ENCODE measurements at regions not wholly inside any gene's neighbourhood (a gene's known extent, or its start where the extent isn't known, plus 50 kb on each side); places are given as distances from the start of the nearest gene placed in this dataset.
"Not testable (repeated sequence)": the region's sequence is repeated elsewhere in the genome, so short reads cannot be mapped to it uniquely, and the experiment has no call there.

DNA sequence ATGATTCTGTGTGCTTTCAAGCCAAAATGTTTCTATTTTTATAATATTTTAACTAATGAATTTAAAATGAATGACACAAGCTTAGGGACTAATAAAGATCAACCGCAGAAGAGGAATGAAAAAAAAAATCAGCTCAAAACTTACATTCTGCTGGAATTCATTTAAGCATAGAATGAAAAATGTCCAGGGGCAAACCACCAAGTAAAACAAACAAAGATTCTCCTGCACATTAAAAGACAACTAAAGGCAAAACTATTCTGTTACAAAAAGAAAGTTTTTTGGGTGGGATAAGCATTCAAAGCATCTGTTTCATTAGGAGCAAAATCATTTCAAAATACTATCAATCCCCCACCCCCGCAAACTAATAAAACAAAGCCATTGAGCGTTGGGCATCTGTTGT lies 99.3 kb upstream of the SOX11 start:
- no peak for DNase-seq

DNA sequence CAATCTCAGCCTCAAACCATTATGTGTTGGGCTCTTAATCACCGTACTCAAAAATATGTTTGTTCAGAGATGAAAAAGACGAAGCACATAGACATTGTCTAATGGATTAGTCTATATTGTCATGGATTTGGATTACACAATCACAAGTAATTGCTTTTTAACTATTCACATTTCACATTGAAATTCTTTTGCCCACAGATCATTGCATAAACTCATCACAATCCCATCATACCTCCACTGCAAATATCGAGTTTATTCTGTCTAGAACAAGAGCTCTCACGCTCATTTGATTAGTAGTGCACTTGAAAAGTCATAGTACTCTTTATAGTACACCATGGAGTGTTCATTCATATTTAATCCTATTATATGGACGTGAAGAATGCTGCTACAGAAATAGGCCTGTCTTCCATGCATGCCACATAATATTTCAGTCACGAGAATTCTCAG lies 97.9 kb upstream of the SOX11 start:
- DNase-seq, result no peak

DNA sequence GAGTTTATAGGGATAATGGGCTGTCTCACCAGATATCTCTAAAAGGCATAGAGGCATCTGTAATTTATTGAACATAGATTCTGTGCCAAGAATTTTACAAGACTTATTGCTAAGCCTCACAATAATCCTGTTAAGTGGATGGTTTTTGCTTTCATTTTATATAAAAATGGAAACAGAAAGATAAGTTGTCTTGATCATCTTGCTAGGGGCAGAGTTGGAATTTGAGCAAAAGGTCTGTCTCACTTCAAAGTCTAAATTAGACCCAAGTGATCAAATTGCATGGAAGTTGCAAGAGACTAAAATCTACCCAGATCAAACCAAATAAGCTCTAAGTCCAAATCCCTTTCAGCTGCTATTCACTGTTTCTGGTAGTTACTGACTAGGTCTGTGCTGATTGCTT lies 95.3 kb upstream of the SOX11 start:
- DNase-seq, result no peak

DNA sequence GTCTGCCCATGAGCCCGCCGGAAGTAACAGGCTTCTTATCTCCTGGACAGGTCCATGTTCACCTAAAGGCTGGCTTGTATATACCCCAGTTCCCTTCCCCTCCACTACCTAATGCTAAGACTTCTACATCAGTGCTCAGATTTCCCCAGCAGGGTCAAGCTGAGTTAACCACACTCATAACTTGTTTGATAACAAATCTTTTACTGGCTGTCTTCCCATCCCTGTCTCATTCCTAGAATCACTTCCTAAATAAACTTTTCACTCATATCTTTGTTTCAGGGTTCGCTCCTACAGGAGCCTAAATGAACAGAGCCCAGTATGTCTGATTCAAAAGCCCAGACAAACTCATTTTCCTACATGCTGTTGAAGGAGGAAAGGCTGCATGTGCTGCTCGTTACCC lies 94.0 kb upstream of the SOX11 start:
- DNase-seq, result no peak

DNA sequence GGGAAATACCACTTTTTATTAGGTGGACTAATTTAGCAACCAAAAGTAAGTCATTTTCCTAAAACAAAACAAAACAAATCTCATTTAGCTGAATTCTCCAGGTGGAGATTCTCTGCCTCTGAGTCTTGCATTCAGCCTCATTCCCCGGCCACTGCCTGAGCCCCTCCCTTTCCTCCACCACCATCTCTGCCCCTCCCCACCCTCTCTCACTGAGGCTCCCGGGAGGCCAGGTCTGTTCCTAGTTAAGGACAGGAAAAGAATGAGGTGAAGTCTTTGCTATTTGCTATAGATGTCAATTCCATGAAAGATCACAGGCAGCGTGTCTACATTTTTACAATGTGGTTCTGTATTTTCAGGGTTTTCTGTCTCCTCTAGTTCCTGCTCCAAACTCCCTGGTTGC lies 83.0 kb upstream of the SOX11 start:
- DNase-seq, result no peak

DNA sequence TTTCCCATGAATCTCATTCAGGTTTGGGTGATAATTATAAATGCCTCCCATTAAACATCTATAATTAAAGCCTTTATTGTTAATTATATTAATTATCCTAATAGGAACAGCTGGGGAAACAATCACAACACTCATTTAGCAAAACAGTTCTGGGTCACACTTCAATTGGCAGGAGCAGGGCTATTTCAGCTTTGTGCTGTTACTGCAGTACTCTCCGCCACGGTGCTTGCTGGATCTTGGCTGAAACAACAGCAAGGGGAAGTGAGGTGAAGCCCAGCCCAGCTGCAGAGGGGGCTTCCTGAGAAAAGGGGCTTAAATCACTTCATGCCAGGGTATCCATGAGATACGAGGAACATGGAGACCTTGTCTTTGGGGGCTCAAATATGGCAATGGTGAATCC lies 79.5 kb upstream of the SOX11 start:
- DNase-seq, result no peak

DNA sequence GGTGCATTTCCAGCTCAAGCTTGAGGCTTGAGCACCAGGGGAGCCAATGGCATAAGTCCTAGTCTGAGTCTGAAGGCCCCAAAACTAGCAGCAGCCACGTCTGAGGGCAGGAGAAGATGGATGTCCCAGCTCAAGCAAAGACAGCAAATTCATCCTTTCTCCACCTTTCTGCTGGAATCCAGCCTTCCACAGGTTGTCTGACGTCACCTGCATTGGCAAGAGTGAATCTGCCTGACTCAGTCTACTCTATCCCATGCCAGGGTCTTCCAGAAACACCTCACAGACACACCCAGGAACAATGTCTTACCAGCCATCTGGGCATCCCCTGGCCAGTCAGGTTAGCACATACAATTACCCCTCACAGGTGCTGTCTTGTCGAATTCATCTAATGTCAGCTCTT lies 76.2 kb upstream of the SOX11 start:
- no peak for DNase-seq

DNA sequence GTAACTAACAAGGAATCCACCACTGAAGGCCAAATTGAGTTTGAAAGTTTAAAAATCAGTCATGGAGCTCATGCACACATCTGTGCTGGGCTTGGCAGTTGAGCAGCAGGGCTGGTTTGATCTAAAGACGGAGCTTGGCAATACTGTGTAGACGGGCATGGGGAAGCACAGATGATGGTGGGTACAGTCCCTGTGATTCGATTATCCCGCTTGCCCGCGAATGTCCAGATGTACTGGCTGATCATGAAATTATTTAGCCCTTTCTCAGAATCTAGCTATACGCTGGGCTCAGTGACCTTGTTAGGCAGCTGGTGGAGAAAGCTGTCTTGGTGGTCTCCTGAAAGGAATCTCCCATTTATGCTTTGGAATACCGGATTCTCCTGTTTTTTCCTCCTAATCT lies 74.8 kb upstream of the SOX11 start:
- DNase-seq, result no peak

DNA sequence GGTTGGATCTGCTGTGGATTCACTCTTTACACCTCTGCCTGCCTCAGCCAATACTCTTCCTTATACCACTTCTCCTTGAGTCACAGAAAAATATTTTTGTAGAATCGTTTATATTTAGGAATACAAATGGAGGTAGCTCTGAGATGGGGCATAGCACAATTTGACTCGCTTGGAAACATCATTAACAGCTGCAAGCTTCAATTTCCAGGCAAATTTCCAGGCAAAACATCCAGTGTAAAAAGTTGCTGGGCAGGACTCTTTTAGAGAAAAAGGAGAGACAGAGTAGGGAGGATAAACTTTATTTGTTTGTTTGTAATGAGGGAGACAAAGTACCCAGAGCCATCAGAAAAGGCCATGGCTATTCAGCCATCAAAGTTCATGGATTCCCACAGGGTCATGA lies 74.4 kb upstream of the SOX11 start:
- no peak for DNase-seq

DNA sequence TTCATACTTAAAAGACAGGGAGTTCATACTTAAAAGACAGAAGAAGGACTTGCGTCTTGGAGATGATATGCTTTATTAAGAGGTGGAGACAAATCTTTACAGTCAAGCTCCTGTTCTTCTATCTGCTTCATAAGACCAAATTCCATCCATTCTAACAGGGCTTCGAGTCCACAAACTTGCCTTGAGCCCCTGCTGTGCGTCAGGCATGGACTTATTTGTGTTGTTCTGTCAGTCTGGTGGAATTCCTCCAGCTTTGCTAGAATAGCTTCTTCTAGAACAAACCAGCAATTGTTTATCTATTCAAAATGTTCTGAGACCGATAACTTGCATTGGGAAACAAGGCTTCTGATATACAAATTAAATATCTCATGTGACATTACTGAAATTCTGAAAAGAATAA lies 73.9 kb upstream of the SOX11 start:
- no peak for DNase-seq

DNA sequence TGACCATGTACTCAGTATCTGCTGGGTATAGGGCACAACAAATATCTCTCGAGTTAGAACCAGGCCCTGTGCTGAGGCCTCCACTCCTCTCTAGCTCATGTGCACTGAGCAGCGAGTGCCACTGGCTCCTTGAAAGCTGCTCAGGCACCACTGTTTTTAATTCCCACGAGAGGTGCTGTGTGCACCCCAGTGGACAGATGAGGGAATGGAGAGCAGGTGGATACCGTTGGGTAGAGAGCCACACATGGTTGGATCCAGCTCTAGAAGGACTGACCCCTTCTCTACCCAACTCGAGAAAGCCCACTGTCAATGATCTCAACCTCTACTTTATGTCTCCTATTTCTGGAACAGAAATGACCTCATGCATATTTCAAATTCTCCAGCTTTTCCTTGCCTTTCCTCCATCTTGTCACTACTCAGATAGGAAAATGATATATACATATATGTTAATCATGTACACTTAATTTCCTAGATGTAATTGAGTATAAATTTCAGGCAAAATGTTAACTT lies 66.6 kb upstream of the SOX11 start:
- not testable (repeated sequence) for DNase-seq

DNA sequence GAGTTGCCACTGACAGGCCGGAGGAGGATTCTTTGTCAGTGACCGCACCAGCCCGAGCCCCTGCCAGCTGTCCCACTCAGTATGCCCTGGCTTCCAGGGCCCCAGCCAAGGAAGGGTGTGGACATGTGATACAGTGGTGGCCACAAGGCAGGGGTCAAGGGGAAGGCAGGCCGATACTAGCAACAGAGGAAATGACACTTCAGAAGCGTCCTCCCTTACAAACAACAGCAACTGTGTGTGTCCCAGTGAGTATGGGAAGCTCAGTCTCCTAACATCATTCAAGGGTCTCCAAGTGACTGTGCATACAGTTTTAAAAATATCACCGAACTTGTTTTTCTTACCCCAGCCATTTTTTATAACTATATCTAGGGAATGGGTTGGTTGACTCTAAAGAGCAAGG lies 63.7 kb upstream of the SOX11 start:
- not testable (repeated sequence) for DNase-seq

DNA sequence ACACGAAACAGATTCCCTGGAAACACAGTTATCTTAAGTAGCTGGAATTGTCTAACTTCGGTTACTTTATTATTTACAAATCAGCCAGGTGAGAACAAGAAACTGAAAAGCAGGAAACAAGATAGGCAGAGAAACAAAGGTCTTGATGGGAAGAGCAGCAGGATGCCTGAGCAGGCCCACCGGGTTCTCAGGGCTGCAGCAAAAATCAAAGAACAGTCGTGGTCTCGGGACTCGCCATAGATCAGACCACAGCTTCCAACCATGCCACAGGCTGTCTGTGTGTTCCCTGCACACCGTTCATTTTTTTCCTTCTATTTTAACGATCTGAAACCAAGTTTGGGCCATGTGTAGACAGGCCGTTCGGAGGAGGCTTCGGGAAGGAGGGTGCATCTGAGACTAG lies 62.7 kb upstream of the SOX11 start:
- DNase-seq, result not testable (repeated sequence)

DNA sequence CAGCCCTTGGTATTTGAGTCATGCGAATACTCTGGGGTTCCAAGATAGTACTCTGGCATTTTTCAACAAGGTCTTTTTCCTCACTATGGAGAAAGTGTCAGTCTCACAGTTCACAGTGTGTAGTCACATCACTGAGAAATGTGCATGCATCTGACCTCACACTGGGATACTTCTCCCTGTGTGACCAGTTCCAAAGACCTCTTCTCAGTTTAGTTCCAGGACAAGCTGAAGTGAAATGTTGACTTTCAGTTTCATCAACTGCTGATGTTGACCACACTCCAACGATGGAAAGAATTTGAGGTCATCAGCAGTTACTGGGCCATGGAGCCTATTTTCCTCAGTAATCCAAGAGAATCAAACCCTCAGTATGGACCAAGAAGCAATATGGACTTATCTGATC lies 55.1 kb upstream of the SOX11 start:
- DNase-seq, result not testable (repeated sequence)
